ENCODE measurements at regions not wholly inside any gene's neighbourhood (a gene's known extent, or its start where the extent isn't known, plus 50 kb on each side); places are given as distances from the start of the nearest gene placed in this dataset.

- TF ChIP-seq CTCF (IDR thresholded peaks at IDR 0.05): no peak
- H3K27ac ChIP-seq: no peak overlapping the region
- H3K9me3 ChIP-seq: no peaks in the 10 kb centered on the region
- ATAC-seq (no peak), DNase-seq (no peak)
- H3K4me3 ChIP-seq: no peak overlapping the region
- H3K36me3 ChIP-seq: no peaks in the 10 kb centered on the region
- H3K27me3 ChIP-seq: no peaks in the 10 kb centered on the region
- no peaks in the 10 kb centered on the region for H3K4me1 ChIP-seq
- intact Hi-C loops (cut with DNase I): no loop called here
Measured at GRCh38 chr1:194707074-194707473, 1520.7 kb upstream of the B3GALT2 start.

GRCh38 chr1:194705123-194705854, 1518.9 kb upstream of the B3GALT2 start:
- Histone ChIP-seq H3K27ac (no peak overlapping the region), H3K9me3 (no peaks in the 10 kb centered on the region), H3K27me3 (no peaks in the 10 kb centered on the region), H3K4me1 (no peaks in the 10 kb centered on the region), H3K4me3 (no peak overlapping the region), H3K36me3 (no peaks in the 10 kb centered on the region)
- intact Hi-C loops (cut with DNase I): no loop called here
- DNase-seq (peak in 2 of 4 donors; percentile 6 to 28), ATAC-seq (no peak)
- no peak for TF ChIP-seq CTCF (IDR thresholded peaks at IDR 0.05)

- H3K36me3 ChIP-seq: no peaks in the 10 kb centered on the region
- DNase-seq: peak in 2 of 4 donors; percentile 13 to 57
- no peak for ATAC-seq
- TF ChIP-seq CTCF (IDR thresholded peaks at IDR 0.05): no peak
- H3K4me1 ChIP-seq: no peaks in the 10 kb centered on the region
- no peaks in the 10 kb centered on the region for H3K9me3 ChIP-seq
- no peaks in the 10 kb centered on the region for H3K27me3 ChIP-seq
- no peak overlapping the region for H3K4me3 ChIP-seq
- H3K27ac ChIP-seq: no peak overlapping the region
- intact Hi-C loops (cut with DNase I): no loop called here
Measured at GRCh38 chr1:194698908-194699318, 1512.5 kb upstream of the B3GALT2 start.

- DNase-seq: no peak
- Histone ChIP-seq H3K4me1 (no peaks in the 10 kb centered on the region), H3K36me3 (no peaks in the 10 kb centered on the region), H3K9me3 (no peaks in the 10 kb centered on the region), H3K27me3 (no peaks in the 10 kb centered on the region), H3K27ac (no peak overlapping the region), H3K4me3 (no peak overlapping the region)
- intact Hi-C loops (cut with DNase I): no loop called here
- ATAC-seq: no peak
- no peak for TF ChIP-seq CTCF (IDR thresholded peaks at IDR 0.05)
Measured at GRCh38 chr1:194693244-194693643, 1506.8 kb upstream of the B3GALT2 start.

GRCh38 chr1:194684636-194685035, 1498.2 kb upstream of the B3GALT2 start:
- Histone ChIP-seq H3K27ac (no peak overlapping the region), H3K36me3 (no peaks in the 10 kb centered on the region), H3K9me3 (no peaks in the 10 kb centered on the region), H3K4me1 (no peaks in the 10 kb centered on the region), H3K27me3 (no peaks in the 10 kb centered on the region), H3K4me3 (no peak overlapping the region)
- DNase-seq (no peak), ATAC-seq (no peak)
- no peak for TF ChIP-seq CTCF (IDR thresholded peaks at IDR 0.05)
- intact Hi-C loops (cut with DNase I): no loop called here

All from left lung (tissue), 4 donors.